K562 (cell line): ENCODE measurements at regions not wholly inside any gene's neighbourhood (a gene's known extent, or its start where the extent isn't known, plus 50 kb on each side); places are given as distances from the start of the nearest gene placed in this dataset.

Experiments
- ATAC-seq: fragments of 200-7000 bp; cut with Tn5 transposase; 3 replicates; pipeline ENCODE4 v1.9.1; 2020; ENCODE audit warnings: moderate library complexity
- BruUV-seq: library from RNA; stranded (reverse); fragments of 400-500 nt; replicated peaks from 2 replicates; lab custom pipeline; 2021; lab: Mats Ljungman, UMichigan
- CTCF ChIA-PET: fragments of 300-600 bp; formaldehyde crosslinking; extraction: SDS; loops from one replicate; lab custom pipeline; 2021; ENCODE audit warnings: low intra/inter-chr PET ratio; lab: Yijun Ruan, JAX
- POLR2A ChIA-PET: fragments of 300-600, 350-650 bp; sonication (Branson Sonifier 250); formaldehyde crosslinking; extraction: SDS; loops from one replicate; lab custom pipeline; 2021; ENCODE audit warnings: antibody characterized with exemption, inconsistent platforms; lab: Yijun Ruan, JAX
- DNase-seq, 4 experiments: peaks; one replicate each; pipeline versions ENCODE4 v3.0.0 to v3.0.0-alpha.2; 2011 to 2018; ENCODE audit warnings: low spot score in 3 of 4, mixed read lengths in 3 of 4; ENCODE audit errors: extremely low read depth in 1 of 4
- FAIRE-seq: peaks from 2 replicates; lab custom pipeline; 2011; peaks lifted over from hg19 to GRCh38; lab: Jason Lieb, UNC
- H2AFZ ChIP-seq: 2 replicates; pipeline ENCODE4 v1.6.0; 2011; ENCODE audit warnings: low read depth, low read length, control low read depth, inconsistent platforms
- H3K27ac ChIP-seq: fragments of 200-600 bp; 3 replicates; pipeline ENCODE4 v1.8.0; 2011; ENCODE audit warnings: low read depth, mild to moderate bottlenecking, control low read depth, inconsistent platforms, low read length, moderate library complexity, mixed read lengths; ENCODE audit errors: extremely low read depth
- H3K27me3 ChIP-seq, 2 experiments: fragments of 300-600 bp in 1 of 2; 2 replicates in 1 of 2; 3 replicates in 1 of 2; pipeline versions ENCODE4 v1.6.0 to v1.8.0; 2011; ENCODE audit warnings: inconsistent platforms in 2 of 2, low read length in 2 of 2, mild to moderate bottlenecking in 1 of 2, mixed read lengths in 1 of 2, moderate library complexity in 1 of 2; ENCODE audit not compliant: control insufficient read depth in 2 of 2, insufficient read depth in 2 of 2
- H3K36me3 ChIP-seq: fragments of 300-600 bp; 3 replicates; pipeline ENCODE4 v1.8.0; 2011; ENCODE audit warnings: mild to moderate bottlenecking, low read length, inconsistent platforms; ENCODE audit not compliant: control insufficient read depth, insufficient read depth
- H3K4me1 ChIP-seq, 2 experiments: fragments of 200-600 bp in 1 of 2; replicated peaks in 1 of 2; 2 replicates in 1 of 2; 3 replicates in 1 of 2; pipeline versions ENCODE4 v1.5.1 to v1.8.0; 2011; ENCODE audit warnings: inconsistent platforms in 2 of 2, low read length in 2 of 2, mild to moderate bottlenecking in 1 of 2, mixed read lengths in 1 of 2, moderate library complexity in 1 of 2; ENCODE audit not compliant: control insufficient read depth in 2 of 2, insufficient read depth in 2 of 2
- H3K4me2 ChIP-seq: 2 replicates; pipeline ENCODE4 v1.6.1; 2011; ENCODE audit warnings: low read length, control low read depth, inconsistent platforms, mixed read lengths; ENCODE audit not compliant: insufficient read depth
- H3K4me3 ChIP-seq: fragments of 200-600 bp; sonication (generic), shearing (Covaris generic); 2 replicates; pipeline ENCODE4 v1.5.1; 2016; ENCODE audit warnings: control low read depth, inconsistent platforms
- H3K79me2 ChIP-seq: fragments of 200-600 bp; 3 replicates; pipeline ENCODE4 v1.8.0; 2011; ENCODE audit warnings: low read length, inconsistent platforms; ENCODE audit not compliant: control insufficient read depth, insufficient read depth
- H3K9ac ChIP-seq, 2 experiments: 2 replicates each; pipeline versions ENCODE4 v1.6.0 to v1.6.1; 2011; ENCODE audit warnings: low read depth in 2 of 2, low read length in 2 of 2, control low read depth in 1 of 2, inconsistent platforms in 1 of 2, mild to moderate bottlenecking in 1 of 2, mixed read lengths in 1 of 2; ENCODE audit not compliant: insufficient read depth in 1 of 2
- H3K9me1 ChIP-seq: one replicate; pipeline ENCODE4 v1.6.0; 2011; ENCODE audit warnings: inconsistent platforms, mild to moderate bottlenecking, low read length, moderate library complexity; ENCODE audit not compliant: control insufficient read depth, insufficient read depth
- H3K9me3 ChIP-seq: replicated peaks from 2 replicates; pipeline ENCODE4 v1.5.1; 2011; ENCODE audit warnings: low read depth, low read length, inconsistent platforms; ENCODE audit not compliant: control insufficient read depth, insufficient read depth
- H4K20me1 ChIP-seq: replicated peaks from 2 replicates; pipeline ENCODE4 v1.6.1; 2011; ENCODE audit warnings: low read length, inconsistent platforms, mixed read lengths; ENCODE audit not compliant: control insufficient read depth, insufficient read depth
- HDAC1 ChIP-seq, 2 experiments: fragments of 450-650 bp; IDR thresholded peaks; 2 replicates each; pipeline ENCODE4 v1.6.1; 2016 to 2017; ENCODE audit warnings: inconsistent platforms in 1 of 2, mild to moderate bottlenecking in 1 of 2, moderate library complexity in 1 of 2
- RAD21 ChIP-seq, 2 experiments: fragments of 250-450 bp in 1 of 2; fragments of 450-650 bp in 1 of 2; sonication (Bioruptor Pico) in 1 of 2; formaldehyde crosslinking in 1 of 2; IDR thresholded peaks in 1 of 2; conservative IDR thresholded peaks in 1 of 2; 2 replicates each; pipeline versions ENCODE4 v1.4.0 to v1.8.0; 2020 to 2022; ENCODE audit warnings: mild to moderate bottlenecking in 2 of 2, moderate library complexity in 1 of 2
- SRSF1 ChIP-seq: fragments of 200-400 bp; formaldehyde crosslinking; IDR thresholded peaks from 2 replicates; pipeline ENCODE4 v1.6.1; 2017; ENCODE audit warnings: mild to moderate bottlenecking, low read depth, low read length, moderate library complexity
- STAT5A ChIP-seq: IDR thresholded peaks from 2 replicates; pipeline ENCODE4 v1.6.1; 2012; ENCODE audit warnings: low read length, inconsistent platforms, borderline replicate concordance
- TAF1 ChIP-seq: IDR thresholded peaks from 2 replicates; pipeline ENCODE4 v1.6.1; 2011; ENCODE audit warnings: mild to moderate bottlenecking, low read length, moderate library complexity; ENCODE audit not compliant: insufficient read depth, control insufficient read depth, severe bottlenecking; ENCODE audit errors: extremely low read depth
- ZNF133 ChIP-seq: fragments of 250-450 bp; sonication (Bioruptor Pico); IDR thresholded peaks from 2 replicates; pipeline ENCODE4 v1.4.0; 2020; ENCODE audit warnings: mild to moderate bottlenecking
- WGBS: fragments of 100-300 bp; shearing (Covaris generic); methylation state at CpG from one replicate; pipeline ENCODE4 v1.1.6; 2016; ENCODE audit warnings: low coverage, mixed read lengths; ENCODE audit not compliant: insufficient coverage; ENCODE audit errors: missing lambda C conversion rate; 5-methylcytosine and 5-hydroxymethylcytosine counted together
- in situ Hi-C: fragments of 300-500 bp; cut with MboI; formaldehyde crosslinking; loops from 4 replicates; pipeline ENCODE4 v1.15.0; 2018; ENCODE audit warnings: inconsistent platforms, mixed read lengths
- intact Hi-C: fragments of 100-400 bp; cut with micrococcal nuclease; formaldehyde crosslinking; loops from 2 replicates; pipeline ENCODE4 v1.14.2; 2022
- TF ChIP-seq, protein P1 (sequence below): sonication (generic); formaldehyde crosslinking; IDR thresholded peaks from 2 replicates; pipeline ENCODE4 v1.8.0; 2022; ENCODE audit warnings: mild to moderate bottlenecking, missing genetic modification reagents
- TF ChIP-seq, protein P2 (sequence below), 2 experiments: fragments of 450-650 bp; IDR thresholded peaks; 2 replicates each; pipeline ENCODE4 v1.6.1; 2018; ENCODE audit warnings: mild to moderate bottlenecking in 2 of 2, low read depth in 1 of 2; ENCODE audit not compliant: partially characterized antibody in 2 of 2
- TF ChIP-seq, protein P3 (sequence below), 3 experiments: IDR thresholded peaks in 2 of 3; conservative IDR thresholded peaks in 1 of 3; 2 replicates each; pipeline ENCODE4 v1.5.1; 2011 to 2012; ENCODE audit warnings: low read length in 3 of 3, mild to moderate bottlenecking in 3 of 3, control low read depth in 2 of 3, improper control_type of control experiment in 1 of 3, inconsistent platforms in 1 of 3, low read depth in 1 of 3, mixed read lengths in 1 of 3, moderate library complexity in 1 of 3; ENCODE audit not compliant: insufficient read depth in 2 of 3

DNA sequence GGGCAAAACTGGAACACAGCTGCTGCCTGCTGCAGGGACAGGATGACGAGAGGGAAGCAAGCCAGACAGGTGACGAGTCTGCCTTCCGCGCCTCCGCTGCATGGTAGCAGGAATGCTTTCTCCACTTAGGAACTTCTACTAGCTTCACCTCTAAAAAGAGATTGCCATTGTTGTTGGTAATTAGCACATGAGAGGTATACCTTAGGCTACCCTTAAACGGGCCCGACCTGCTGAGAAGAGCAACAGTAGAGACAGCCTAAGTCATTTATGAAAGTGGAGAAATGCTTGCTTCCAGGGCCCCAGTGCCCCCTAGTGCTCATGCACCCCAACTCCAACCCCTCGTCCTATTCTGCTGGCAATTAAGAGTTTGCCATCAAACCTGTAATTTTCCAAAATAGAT lies 96.9 kb upstream of the AKT3 start:
- Histone ChIP-seq H3K4me1 (no peaks in the 10 kb centered on the region; a peak in 1 of 5 replicates), H3K4me3 (no peak overlapping the region), H3K9me3 (no peaks in the 10 kb centered on the region), H3K36me3 (no peaks in the 10 kb centered on the region), H3K27ac (no peak overlapping the region), H4K20me1 (no peaks in the 10 kb centered on the region; the same call in 1 of the 2 replicates), H2AFZ (no peak overlapping the region), H3K9me1 (no peaks in the 10 kb centered on the region), H3K79me2 (no peaks in the 10 kb centered on the region), H3K9ac (no peak overlapping the region), H3K4me2 (no peak overlapping the region), H3K27me3 (peaks cover 5 to 35% of the 10 kb centered on the region in 2 experiments; a peak in 4 of 5 replicates)
- CTCF ChIA-PET: no interaction called here
- peak; percentile 91 for ATAC-seq
- intact Hi-C loops (loop anchor here (1.0 to 5.0 kb wide), 2 partner anchors 325 to 603 kb away; no protein-coding TSS in a partner anchor), in situ Hi-C loops (no loop called here)
- POLR2A ChIA-PET: no interaction called here
- 22% methylated on average over 8 of the region's 8 CpGs for WGBS
- no TSS peak for BruUV-seq
- peak; percentile 71 for FAIRE-seq
- peak; percentile 34 to 56 (median 44) for DNase-seq
- TF ChIP-seq SRSF1: no peak
- TF ChIP-seq HDAC1 (IDR thresholded peaks at IDR 0.05): no peak
- TF ChIP-seq ZNF133 (CRISPR knock-in tag): no peak
- TF ChIP-seq RAD21 (CRISPR knock-in tag; conservative IDR thresholded peaks at IDR 0.05 in 1 of 2, IDR thresholded peaks at IDR 0.05 in 1 of 2): peak in 1 of 2 experiments; percentile 62; a peak in 2 of 4 replicates
- no peak for TF ChIP-seq TAF1
- no peak for TF ChIP-seq STAT5A
- TF ChIP-seq, protein P1, sequence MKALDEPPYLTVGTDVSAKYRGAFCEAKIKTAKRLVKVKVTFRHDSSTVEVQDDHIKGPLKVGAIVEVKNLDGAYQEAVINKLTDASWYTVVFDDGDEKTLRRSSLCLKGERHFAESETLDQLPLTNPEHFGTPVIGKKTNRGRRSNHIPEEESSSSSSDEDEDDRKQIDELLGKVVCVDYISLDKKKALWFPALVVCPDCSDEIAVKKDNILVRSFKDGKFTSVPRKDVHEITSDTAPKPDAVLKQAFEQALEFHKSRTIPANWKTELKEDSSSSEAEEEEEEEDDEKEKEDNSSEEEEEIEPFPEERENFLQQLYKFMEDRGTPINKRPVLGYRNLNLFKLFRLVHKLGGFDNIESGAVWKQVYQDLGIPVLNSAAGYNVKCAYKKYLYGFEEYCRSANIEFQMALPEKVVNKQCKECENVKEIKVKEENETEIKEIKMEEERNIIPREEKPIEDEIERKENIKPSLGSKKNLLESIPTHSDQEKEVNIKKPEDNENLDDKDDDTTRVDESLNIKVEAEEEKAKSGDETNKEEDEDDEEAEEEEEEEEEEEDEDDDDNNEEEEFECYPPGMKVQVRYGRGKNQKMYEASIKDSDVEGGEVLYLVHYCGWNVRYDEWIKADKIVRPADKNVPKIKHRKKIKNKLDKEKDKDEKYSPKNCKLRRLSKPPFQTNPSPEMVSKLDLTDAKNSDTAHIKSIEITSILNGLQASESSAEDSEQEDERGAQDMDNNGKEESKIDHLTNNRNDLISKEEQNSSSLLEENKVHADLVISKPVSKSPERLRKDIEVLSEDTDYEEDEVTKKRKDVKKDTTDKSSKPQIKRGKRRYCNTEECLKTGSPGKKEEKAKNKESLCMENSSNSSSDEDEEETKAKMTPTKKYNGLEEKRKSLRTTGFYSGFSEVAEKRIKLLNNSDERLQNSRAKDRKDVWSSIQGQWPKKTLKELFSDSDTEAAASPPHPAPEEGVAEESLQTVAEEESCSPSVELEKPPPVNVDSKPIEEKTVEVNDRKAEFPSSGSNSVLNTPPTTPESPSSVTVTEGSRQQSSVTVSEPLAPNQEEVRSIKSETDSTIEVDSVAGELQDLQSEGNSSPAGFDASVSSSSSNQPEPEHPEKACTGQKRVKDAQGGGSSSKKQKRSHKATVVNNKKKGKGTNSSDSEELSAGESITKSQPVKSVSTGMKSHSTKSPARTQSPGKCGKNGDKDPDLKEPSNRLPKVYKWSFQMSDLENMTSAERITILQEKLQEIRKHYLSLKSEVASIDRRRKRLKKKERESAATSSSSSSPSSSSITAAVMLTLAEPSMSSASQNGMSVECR (CRISPR knock-in tag): no peak
- TF ChIP-seq, protein P2, sequence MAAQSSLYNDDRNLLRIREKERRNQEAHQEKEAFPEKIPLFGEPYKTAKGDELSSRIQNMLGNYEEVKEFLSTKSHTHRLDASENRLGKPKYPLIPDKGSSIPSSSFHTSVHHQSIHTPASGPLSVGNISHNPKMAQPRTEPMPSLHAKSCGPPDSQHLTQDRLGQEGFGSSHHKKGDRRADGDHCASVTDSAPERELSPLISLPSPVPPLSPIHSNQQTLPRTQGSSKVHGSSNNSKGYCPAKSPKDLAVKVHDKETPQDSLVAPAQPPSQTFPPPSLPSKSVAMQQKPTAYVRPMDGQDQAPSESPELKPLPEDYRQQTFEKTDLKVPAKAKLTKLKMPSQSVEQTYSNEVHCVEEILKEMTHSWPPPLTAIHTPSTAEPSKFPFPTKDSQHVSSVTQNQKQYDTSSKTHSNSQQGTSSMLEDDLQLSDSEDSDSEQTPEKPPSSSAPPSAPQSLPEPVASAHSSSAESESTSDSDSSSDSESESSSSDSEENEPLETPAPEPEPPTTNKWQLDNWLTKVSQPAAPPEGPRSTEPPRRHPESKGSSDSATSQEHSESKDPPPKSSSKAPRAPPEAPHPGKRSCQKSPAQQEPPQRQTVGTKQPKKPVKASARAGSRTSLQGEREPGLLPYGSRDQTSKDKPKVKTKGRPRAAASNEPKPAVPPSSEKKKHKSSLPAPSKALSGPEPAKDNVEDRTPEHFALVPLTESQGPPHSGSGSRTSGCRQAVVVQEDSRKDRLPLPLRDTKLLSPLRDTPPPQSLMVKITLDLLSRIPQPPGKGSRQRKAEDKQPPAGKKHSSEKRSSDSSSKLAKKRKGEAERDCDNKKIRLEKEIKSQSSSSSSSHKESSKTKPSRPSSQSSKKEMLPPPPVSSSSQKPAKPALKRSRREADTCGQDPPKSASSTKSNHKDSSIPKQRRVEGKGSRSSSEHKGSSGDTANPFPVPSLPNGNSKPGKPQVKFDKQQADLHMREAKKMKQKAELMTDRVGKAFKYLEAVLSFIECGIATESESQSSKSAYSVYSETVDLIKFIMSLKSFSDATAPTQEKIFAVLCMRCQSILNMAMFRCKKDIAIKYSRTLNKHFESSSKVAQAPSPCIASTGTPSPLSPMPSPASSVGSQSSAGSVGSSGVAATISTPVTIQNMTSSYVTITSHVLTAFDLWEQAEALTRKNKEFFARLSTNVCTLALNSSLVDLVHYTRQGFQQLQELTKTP (IDR thresholded peaks at IDR 0.05; ENCODE audit: low read depth in 1 of 2, partially characterized antibody in 2 of 2): no peak
- TF ChIP-seq, protein P3, sequence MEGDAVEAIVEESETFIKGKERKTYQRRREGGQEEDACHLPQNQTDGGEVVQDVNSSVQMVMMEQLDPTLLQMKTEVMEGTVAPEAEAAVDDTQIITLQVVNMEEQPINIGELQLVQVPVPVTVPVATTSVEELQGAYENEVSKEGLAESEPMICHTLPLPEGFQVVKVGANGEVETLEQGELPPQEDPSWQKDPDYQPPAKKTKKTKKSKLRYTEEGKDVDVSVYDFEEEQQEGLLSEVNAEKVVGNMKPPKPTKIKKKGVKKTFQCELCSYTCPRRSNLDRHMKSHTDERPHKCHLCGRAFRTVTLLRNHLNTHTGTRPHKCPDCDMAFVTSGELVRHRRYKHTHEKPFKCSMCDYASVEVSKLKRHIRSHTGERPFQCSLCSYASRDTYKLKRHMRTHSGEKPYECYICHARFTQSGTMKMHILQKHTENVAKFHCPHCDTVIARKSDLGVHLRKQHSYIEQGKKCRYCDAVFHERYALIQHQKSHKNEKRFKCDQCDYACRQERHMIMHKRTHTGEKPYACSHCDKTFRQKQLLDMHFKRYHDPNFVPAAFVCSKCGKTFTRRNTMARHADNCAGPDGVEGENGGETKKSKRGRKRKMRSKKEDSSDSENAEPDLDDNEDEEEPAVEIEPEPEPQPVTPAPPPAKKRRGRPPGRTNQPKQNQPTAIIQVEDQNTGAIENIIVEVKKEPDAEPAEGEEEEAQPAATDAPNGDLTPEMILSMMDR (IDR thresholded peaks at IDR 0.05 in 2 of 3, conservative IDR thresholded peaks at IDR 0.05 in 1 of 3; ENCODE audit: insufficient read depth in 2 of 3, low read depth in 1 of 3, low read length in 3 of 3): peak; percentile 56 to 69 (median 63)
